ENCODE measurements at regions not wholly inside any gene's neighbourhood (a gene's known extent, or its start where the extent isn't known, plus 50 kb on each side); places are given as distances from the start of the nearest gene placed in this dataset.

GRCh38 chr7:84450772-84451171 lies 256.2 kb upstream of the SEMA3A start:
- ATAC-seq (ENCODE audit: insufficient read depth, low read depth) (no peak), DNase-seq (no peak)
- Histone ChIP-seq H3K27me3 (ENCODE audit: insufficient read depth, low read length, poor library complexity) (no peaks in the 10 kb centered on the region), H3K9ac (ENCODE audit: low read depth, low read length) (no peak overlapping the region), H3K79me2 (ENCODE audit: insufficient read depth, low read length) (no peaks in the 10 kb centered on the region), H3K27ac (ENCODE audit: low read length) (no peak overlapping the region), H3K4me2 (ENCODE audit: insufficient read depth, low read length) (no peak overlapping the region), H3K4me1 (ENCODE audit: insufficient read depth, low read length) (no peaks in the 10 kb centered on the region), H4K20me1 (ENCODE audit: insufficient read depth, low read length) (no peaks in the 10 kb centered on the region), H3K9me3 (ENCODE audit: insufficient read depth, low read length, severe bottlenecking) (no peaks in the 10 kb centered on the region), H2AFZ (ENCODE audit: low read depth, low read length) (no peak overlapping the region), H3K4me3 (ENCODE audit: low read depth in 1 of 2, low read length in 2 of 2) (no peak overlapping the region), H3K36me3 (ENCODE audit: insufficient read depth, low read length) (no peaks in the 10 kb centered on the region)
- TF ChIP-seq CTCF (IDR thresholded peaks at IDR 0.05; ENCODE audit: borderline replicate concordance, extremely low read depth, low read length, poor library complexity, severe bottlenecking) (no peak), EZH2 (IDR thresholded peaks at IDR 0.05; ENCODE audit: borderline replicate concordance, low read depth, low read length, severe bottlenecking) (no peak)

- Histone ChIP-seq H2AFZ (ENCODE audit: low read depth, low read length) (no peak overlapping the region), H4K20me1 (ENCODE audit: insufficient read depth, low read length) (no peaks in the 10 kb centered on the region), H3K9ac (ENCODE audit: low read depth, low read length) (no peak overlapping the region), H3K79me2 (ENCODE audit: insufficient read depth, low read length) (no peaks in the 10 kb centered on the region), H3K27me3 (ENCODE audit: insufficient read depth, low read length, poor library complexity) (no peaks in the 10 kb centered on the region), H3K9me3 (ENCODE audit: insufficient read depth, low read length, severe bottlenecking) (no peaks in the 10 kb centered on the region), H3K4me1 (ENCODE audit: insufficient read depth, low read length) (no peaks in the 10 kb centered on the region), H3K27ac (ENCODE audit: low read length) (no peak overlapping the region), H3K36me3 (ENCODE audit: insufficient read depth, low read length) (no peaks in the 10 kb centered on the region), H3K4me2 (ENCODE audit: insufficient read depth, low read length) (no peak overlapping the region), H3K4me3 (ENCODE audit: low read depth in 1 of 2, low read length in 2 of 2) (no peak overlapping the region)
- DNase-seq = no peak
- ATAC-seq (ENCODE audit: insufficient read depth, low read depth) = no peak
- TF ChIP-seq EZH2 (IDR thresholded peaks at IDR 0.05; ENCODE audit: borderline replicate concordance, low read depth, low read length, severe bottlenecking) (no peak), CTCF (IDR thresholded peaks at IDR 0.05; ENCODE audit: borderline replicate concordance, extremely low read depth, low read length, poor library complexity, severe bottlenecking) (no peak)
Observed at GRCh38 chr7:84447636-84448293, 253.2 kb upstream of the SEMA3A start.

- DNase-seq (no peak), ATAC-seq (ENCODE audit: insufficient read depth, low read depth) (no peak)
- no peaks in the 10 kb centered on the region for H3K4me1 ChIP-seq (ENCODE audit: insufficient read depth, low read length)
- no peaks in the 10 kb centered on the region for H3K36me3 ChIP-seq (ENCODE audit: insufficient read depth, low read length)
- TF ChIP-seq CTCF (IDR thresholded peaks at IDR 0.05; ENCODE audit: borderline replicate concordance, extremely low read depth, low read length, poor library complexity, severe bottlenecking) (no peak), EZH2 (IDR thresholded peaks at IDR 0.05; ENCODE audit: borderline replicate concordance, low read depth, low read length, severe bottlenecking) (no peak)
- H4K20me1 ChIP-seq (ENCODE audit: insufficient read depth, low read length) = no peaks in the 10 kb centered on the region
- H3K79me2 ChIP-seq (ENCODE audit: insufficient read depth, low read length) = no peaks in the 10 kb centered on the region
- no peaks in the 10 kb centered on the region for H3K9me3 ChIP-seq (ENCODE audit: insufficient read depth, low read length, severe bottlenecking)
- H3K27me3 ChIP-seq (ENCODE audit: insufficient read depth, low read length, poor library complexity) = no peaks in the 10 kb centered on the region
- H3K4me3 ChIP-seq (ENCODE audit: low read depth in 1 of 2, low read length in 2 of 2) = no peak overlapping the region
- no peak overlapping the region for H3K9ac ChIP-seq (ENCODE audit: low read depth, low read length)
- H2AFZ ChIP-seq (ENCODE audit: low read depth, low read length) = no peak overlapping the region
- no peak overlapping the region for H3K27ac ChIP-seq (ENCODE audit: low read length)
- H3K4me2 ChIP-seq (ENCODE audit: insufficient read depth, low read length) = no peak overlapping the region
Observed at GRCh38 chr7:84446991-84447480, 252.4 kb upstream of the SEMA3A start.

All from DND-41 (cell line).